ENCODE measurements at regions not wholly inside any gene's neighbourhood (a gene's known extent, or its start where the extent isn't known, plus 50 kb on each side); places are given as distances from the start of the nearest gene placed in this dataset.

GRCh38 chr9:88824711-88825110, 166.6 kb upstream of the S1PR3 start:
- no peak for TF ChIP-seq CTCF (conservative IDR thresholded peaks at IDR 0.05; ENCODE audit: low read depth, low read length)
- no peaks in the 10 kb centered on the region for H3K79me2 ChIP-seq (ENCODE audit: insufficient read depth, low read depth)
- no peaks in the 10 kb centered on the region for H4K20me1 ChIP-seq (ENCODE audit: insufficient read depth)
- H3K4me1 ChIP-seq (ENCODE audit: low read depth, poor library complexity, severe bottlenecking), result peaks cover 12% of the 10 kb centered on the region
- H2AFZ ChIP-seq (ENCODE audit: low read depth), result no peak overlapping the region
- H3K36me3 ChIP-seq (ENCODE audit: insufficient read depth), result no peaks in the 10 kb centered on the region
- H3K9ac ChIP-seq, result no peak overlapping the region
- no peaks in the 10 kb centered on the region; the same call in 1 of the 2 replicates for H3K27me3 ChIP-seq (ENCODE audit: insufficient read depth, low read depth)
- no peak overlapping the region for H3K4me3 ChIP-seq (IDR thresholded peaks at IDR 0.05; ENCODE audit: insufficient read depth, low read depth, low read length)
- H3K4me2 ChIP-seq, result no peak overlapping the region
- no peak overlapping the region for H3K27ac ChIP-seq

GRCh38 chr9:88826181-88826580, 165.1 kb upstream of the S1PR3 start:
- no peaks in the 10 kb centered on the region; the same call in 1 of the 2 replicates for H3K27me3 ChIP-seq (ENCODE audit: insufficient read depth, low read depth)
- no peaks in the 10 kb centered on the region for H3K79me2 ChIP-seq (ENCODE audit: insufficient read depth, low read depth)
- H3K4me1 ChIP-seq (ENCODE audit: low read depth, poor library complexity, severe bottlenecking), result no peaks in the 10 kb centered on the region
- no peak overlapping the region for H3K9ac ChIP-seq
- no peak overlapping the region for H3K4me3 ChIP-seq (IDR thresholded peaks at IDR 0.05; ENCODE audit: insufficient read depth, low read depth, low read length)
- no peaks in the 10 kb centered on the region for H4K20me1 ChIP-seq (ENCODE audit: insufficient read depth)
- H3K36me3 ChIP-seq (ENCODE audit: insufficient read depth), result no peaks in the 10 kb centered on the region
- no peak overlapping the region for H2AFZ ChIP-seq (ENCODE audit: low read depth)
- no peak overlapping the region for H3K27ac ChIP-seq
- no peak for TF ChIP-seq CTCF (conservative IDR thresholded peaks at IDR 0.05; ENCODE audit: low read depth, low read length)
- H3K4me2 ChIP-seq, result no peak overlapping the region

GRCh38 chr9:88826771-88827181, 164.5 kb upstream of the S1PR3 start:
- Histone ChIP-seq H4K20me1 (ENCODE audit: insufficient read depth) (no peaks in the 10 kb centered on the region), H3K4me2 (no peak overlapping the region), H3K4me3 (IDR thresholded peaks at IDR 0.05; ENCODE audit: insufficient read depth, low read depth, low read length) (no peak overlapping the region), H3K9ac (no peak overlapping the region), H3K36me3 (ENCODE audit: insufficient read depth) (no peaks in the 10 kb centered on the region), H3K4me1 (ENCODE audit: low read depth, poor library complexity, severe bottlenecking) (no peaks in the 10 kb centered on the region), H3K27me3 (ENCODE audit: insufficient read depth, low read depth) (no peaks in the 10 kb centered on the region; the same call in 1 of the 2 replicates), H3K27ac (no peak overlapping the region), H3K79me2 (ENCODE audit: insufficient read depth, low read depth) (no peaks in the 10 kb centered on the region), H2AFZ (ENCODE audit: low read depth) (no peak overlapping the region)
- no peak for TF ChIP-seq CTCF (conservative IDR thresholded peaks at IDR 0.05; ENCODE audit: low read depth, low read length)

GRCh38 chr9:88828018-88828417, 163.2 kb upstream of the S1PR3 start:
- H4K20me1 ChIP-seq (ENCODE audit: insufficient read depth), result no peaks in the 10 kb centered on the region
- TF ChIP-seq CTCF (conservative IDR thresholded peaks at IDR 0.05; ENCODE audit: low read depth, low read length), result no peak
- H3K27ac ChIP-seq, result no peak overlapping the region
- H3K79me2 ChIP-seq (ENCODE audit: insufficient read depth, low read depth), result no peaks in the 10 kb centered on the region
- H3K4me1 ChIP-seq (ENCODE audit: low read depth, poor library complexity, severe bottlenecking), result no peaks in the 10 kb centered on the region
- H2AFZ ChIP-seq (ENCODE audit: low read depth), result no peak overlapping the region
- no peaks in the 10 kb centered on the region for H3K27me3 ChIP-seq (ENCODE audit: insufficient read depth, low read depth)
- no peak overlapping the region for H3K4me3 ChIP-seq (IDR thresholded peaks at IDR 0.05; ENCODE audit: insufficient read depth, low read depth, low read length)
- no peak overlapping the region for H3K9ac ChIP-seq
- no peak overlapping the region for H3K4me2 ChIP-seq
- H3K36me3 ChIP-seq (ENCODE audit: insufficient read depth), result no peaks in the 10 kb centered on the region

Data from KMS-11 (cell line).